DOHH2 (cell line): ENCODE measurements at regions not wholly inside any gene's neighbourhood (a gene's known extent, or its start where the extent isn't known, plus 50 kb on each side); places are given as distances from the start of the nearest gene placed in this dataset.

Experiments used
- H3F3A ChIP-seq: fragments of 200-600 bp; sonication (generic), shearing (Covaris generic); 2 replicates; pipeline ENCODE4 v1.6.0; 2016; ENCODE audit warnings: antibody characterized with exemption, mild to moderate bottlenecking; ENCODE audit not compliant: control insufficient read depth, insufficient read depth
- H3K27ac ChIP-seq: fragments of 200-600 bp; sonication (generic); 2 replicates; pipeline ENCODE4 v1.5.1; 2014; ENCODE audit warnings: low read depth, mild to moderate bottlenecking, low read length, moderate library complexity
- H3K27me3 ChIP-seq: fragments of 200-600 bp; sonication (generic); 2 replicates; pipeline ENCODE4 v1.6.1; 2014; ENCODE audit warnings: mild to moderate bottlenecking, low read length, mixed read lengths; ENCODE audit not compliant: control insufficient read depth
- H3K36me3 ChIP-seq: fragments of 200-600 bp; sonication (generic); 2 replicates; pipeline ENCODE4 v1.6.1; 2014; ENCODE audit warnings: mild to moderate bottlenecking, low read length, moderate library complexity, mixed read lengths; ENCODE audit not compliant: control insufficient read depth
- H3K4me1 ChIP-seq: fragments of 200-600 bp; sonication (generic); 2 replicates; pipeline ENCODE4 v1.6.1; 2014; ENCODE audit warnings: mild to moderate bottlenecking, low read length, mixed read lengths; ENCODE audit not compliant: control insufficient read depth
- H3K4me2 ChIP-seq: fragments of 200-600 bp; sonication (generic); 2 replicates; pipeline ENCODE4 v1.6.0; 2014; ENCODE audit warnings: mild to moderate bottlenecking, low read length, moderate library complexity
- H3K4me3 ChIP-seq: fragments of 200-600 bp; sonication (generic); 2 replicates; pipeline ENCODE4 v1.5.1; 2014; ENCODE audit warnings: mild to moderate bottlenecking, low read length, mixed read lengths
- H3K79me2 ChIP-seq: fragments of 200-600 bp; sonication (generic); 2 replicates; pipeline ENCODE4 v1.6.1; 2014; ENCODE audit warnings: mild to moderate bottlenecking, low read length, mixed read lengths; ENCODE audit not compliant: control insufficient read depth
- H3K9me2 ChIP-seq: fragments of 200-600 bp; sonication (generic); replicated peaks from 2 replicates; pipeline ENCODE4 v1.6.1; 2014; ENCODE audit warnings: mild to moderate bottlenecking, low read length, mixed read lengths; ENCODE audit not compliant: control insufficient read depth
- H3K9me3 ChIP-seq: fragments of 200-600 bp; sonication (generic); 2 replicates; pipeline ENCODE4 v1.6.1; 2014; ENCODE audit warnings: antibody characterized with exemption, low read length, mixed read lengths; ENCODE audit not compliant: control insufficient read depth, insufficient read depth
- H4K20me1 ChIP-seq: fragments of 200-600 bp; sonication (generic); 2 replicates; pipeline ENCODE4 v1.6.0; 2014; ENCODE audit warnings: low read depth, mild to moderate bottlenecking, antibody characterized with exemption, low read length, moderate library complexity; ENCODE audit not compliant: control insufficient read depth, insufficient read depth
- EZH2phosphoT487 ChIP-seq: fragments of 200-600 bp; sonication (generic); IDR thresholded peaks from 2 replicates; pipeline ENCODE4 v1.6.1; 2017; ENCODE audit warnings: borderline replicate concordance, mild to moderate bottlenecking, antibody characterized with exemption, low read length, moderate library complexity, mixed read lengths
- TF ChIP-seq, protein P1 (sequence below): fragments of 200-600 bp; sonication (generic); IDR thresholded peaks from one replicate; pipeline ENCODE4 v1.5.1; 2014; ENCODE audit warnings: antibody characterized with exemption, mild to moderate bottlenecking, low read depth, low read length; ENCODE audit not compliant: poor library complexity, severe bottlenecking

DNA sequence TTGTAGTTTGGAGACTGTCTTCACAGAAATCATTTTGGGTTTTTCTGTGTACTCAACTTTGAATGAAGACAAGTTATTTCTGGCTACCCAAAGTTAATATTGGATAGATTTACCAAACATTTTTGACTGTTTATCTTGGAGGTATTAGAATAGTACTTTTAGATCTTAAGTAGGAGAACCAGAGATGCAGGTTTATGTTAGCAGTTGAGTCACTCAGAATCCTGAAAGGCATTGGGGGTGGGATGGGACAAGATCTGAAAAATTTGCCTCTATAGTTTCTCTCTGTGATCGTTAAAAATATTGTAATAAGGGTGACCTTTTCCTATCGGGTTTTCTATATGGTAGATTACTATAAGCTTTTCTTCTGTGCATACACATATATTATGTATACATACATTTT is 112.3 kb downstream of the TTC6 start:
- Histone ChIP-seq H3K4me1 (no peaks in the 10 kb centered on the region), H3K27ac (no peak overlapping the region), H3K4me2 (no peak overlapping the region), H3K79me2 (no peaks in the 10 kb centered on the region), H3K36me3 (no peaks in the 10 kb centered on the region), H3K4me3 (no peak overlapping the region), H3K9me3 (no peaks in the 10 kb centered on the region), H3K9me2 (no peaks in the 10 kb centered on the region), H4K20me1 (no peaks in the 10 kb centered on the region), H3F3A (no peaks in the 10 kb centered on the region), H3K27me3 (no peaks in the 10 kb centered on the region)
- TF ChIP-seq EZH2phosphoT487, result no peak
- TF ChIP-seq, protein P1, sequence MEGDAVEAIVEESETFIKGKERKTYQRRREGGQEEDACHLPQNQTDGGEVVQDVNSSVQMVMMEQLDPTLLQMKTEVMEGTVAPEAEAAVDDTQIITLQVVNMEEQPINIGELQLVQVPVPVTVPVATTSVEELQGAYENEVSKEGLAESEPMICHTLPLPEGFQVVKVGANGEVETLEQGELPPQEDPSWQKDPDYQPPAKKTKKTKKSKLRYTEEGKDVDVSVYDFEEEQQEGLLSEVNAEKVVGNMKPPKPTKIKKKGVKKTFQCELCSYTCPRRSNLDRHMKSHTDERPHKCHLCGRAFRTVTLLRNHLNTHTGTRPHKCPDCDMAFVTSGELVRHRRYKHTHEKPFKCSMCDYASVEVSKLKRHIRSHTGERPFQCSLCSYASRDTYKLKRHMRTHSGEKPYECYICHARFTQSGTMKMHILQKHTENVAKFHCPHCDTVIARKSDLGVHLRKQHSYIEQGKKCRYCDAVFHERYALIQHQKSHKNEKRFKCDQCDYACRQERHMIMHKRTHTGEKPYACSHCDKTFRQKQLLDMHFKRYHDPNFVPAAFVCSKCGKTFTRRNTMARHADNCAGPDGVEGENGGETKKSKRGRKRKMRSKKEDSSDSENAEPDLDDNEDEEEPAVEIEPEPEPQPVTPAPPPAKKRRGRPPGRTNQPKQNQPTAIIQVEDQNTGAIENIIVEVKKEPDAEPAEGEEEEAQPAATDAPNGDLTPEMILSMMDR, result no peak

DNA sequence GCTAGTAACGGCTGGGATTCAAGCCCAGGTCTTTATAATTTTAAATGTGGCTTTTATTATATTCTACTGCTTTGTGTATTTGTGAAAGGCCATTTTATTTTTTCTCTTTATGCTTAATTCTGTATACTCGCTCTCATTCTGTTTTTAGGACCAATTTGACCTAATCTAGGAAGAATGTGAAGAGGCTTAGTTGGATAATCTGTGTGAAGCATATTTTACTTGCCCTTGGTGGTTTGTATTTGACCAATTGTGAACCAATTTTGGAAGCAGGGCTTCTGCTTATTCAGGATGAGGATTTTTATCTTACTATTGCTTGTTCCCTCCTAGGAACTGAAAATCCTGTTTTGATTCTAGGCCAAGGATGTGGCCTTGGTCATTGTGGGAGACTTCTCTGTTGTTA is 113.1 kb downstream of the TTC6 start:
- no peak for TF ChIP-seq EZH2phosphoT487
- TF ChIP-seq, protein P1, result no peak
- H3K27me3 ChIP-seq, result no peaks in the 10 kb centered on the region
- no peak overlapping the region for H3K4me2 ChIP-seq
- H3K4me3 ChIP-seq, result no peak overlapping the region
- no peaks in the 10 kb centered on the region for H3K9me3 ChIP-seq
- H3K36me3 ChIP-seq, result no peaks in the 10 kb centered on the region
- no peaks in the 10 kb centered on the region for H3K79me2 ChIP-seq
- no peaks in the 10 kb centered on the region for H4K20me1 ChIP-seq
- no peaks in the 10 kb centered on the region for H3F3A ChIP-seq
- H3K9me2 ChIP-seq, result no peaks in the 10 kb centered on the region
- no peak overlapping the region for H3K27ac ChIP-seq
- H3K4me1 ChIP-seq, result no peaks in the 10 kb centered on the region

DNA sequence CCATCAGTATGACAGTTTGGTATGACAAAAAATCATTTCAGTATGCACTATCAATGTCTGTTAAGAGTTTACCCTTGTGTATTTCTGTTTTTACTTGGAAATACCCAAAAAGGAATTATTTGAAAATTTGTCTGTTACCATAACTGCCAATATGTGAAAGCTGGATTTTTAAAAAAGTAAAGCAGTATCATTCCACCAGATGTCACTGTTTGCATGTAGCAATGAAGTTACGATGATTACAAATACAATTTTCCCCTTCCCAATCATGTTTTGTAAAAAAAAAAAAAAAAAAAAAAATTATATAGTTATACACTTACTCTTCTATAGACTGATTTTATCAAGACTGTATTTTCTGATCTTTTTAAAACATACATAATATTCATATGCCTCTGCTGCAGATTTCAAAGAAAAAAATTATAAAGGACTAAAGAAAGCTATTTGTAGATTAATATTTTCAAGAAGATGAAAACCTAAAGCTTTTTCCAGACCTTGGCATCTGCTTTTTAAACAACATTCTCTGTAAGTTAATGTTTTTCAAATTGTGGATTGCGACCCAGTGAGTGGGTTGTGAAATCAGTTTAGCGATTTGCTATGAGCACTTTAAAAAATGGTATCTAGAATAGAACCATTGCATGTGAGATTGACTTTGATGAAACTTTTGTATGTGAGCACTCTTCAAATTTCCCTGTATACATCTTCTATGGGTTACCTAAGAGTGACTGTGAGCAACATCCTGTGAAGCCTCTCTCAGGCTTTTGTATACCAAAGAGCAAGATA is 114.2 kb downstream of the TTC6 start:
- Histone ChIP-seq H3K4me1 (no peaks in the 10 kb centered on the region), H3K9me3 (no peaks in the 10 kb centered on the region), H3K9me2 (no peaks in the 10 kb centered on the region), H3K27me3 (no peaks in the 10 kb centered on the region), H3K79me2 (no peaks in the 10 kb centered on the region), H3K36me3 (no peaks in the 10 kb centered on the region), H3K27ac (no peak overlapping the region), H4K20me1 (no peaks in the 10 kb centered on the region), H3F3A (no peaks in the 10 kb centered on the region), H3K4me2 (no peak overlapping the region), H3K4me3 (no peak overlapping the region)
- TF ChIP-seq, protein P1, result no peak
- no peak for TF ChIP-seq EZH2phosphoT487
